ENCODE measurements at regions not wholly inside any gene's neighbourhood (a gene's known extent, or its start where the extent isn't known, plus 50 kb on each side); places are given as distances from the start of the nearest gene placed in this dataset.
"Not testable (repeated sequence)": the region's sequence is repeated elsewhere in the genome, so short reads cannot be mapped to it uniquely, and the experiment has no call there.

- DNase-seq (ENCODE audit: low read depth, low spot score), result no peak
Observed at GRCh38 chr12:31906557-31907301, 52.5 kb upstream of the RESF1 start.

GRCh38 chr12:31903025-31903424, 56.2 kb upstream of the RESF1 start:
- DNase-seq (ENCODE audit: low read depth, low spot score), result no peak

GRCh38 chr12:31900271-31900670, 58.9 kb upstream of the RESF1 start:
- DNase-seq (ENCODE audit: low read depth, low spot score), result no peak

GRCh38 chr12:31899109-31899508, 60.1 kb upstream of the RESF1 start:
- no peak for DNase-seq (ENCODE audit: low read depth, low spot score)

- DNase-seq (ENCODE audit: low read depth, low spot score), result no peak
Observed at GRCh38 chr12:31897781-31898503, 61.3 kb upstream of the RESF1 start.

GRCh38 chr12:31897092-31897491, 62.1 kb upstream of the RESF1 start:
- DNase-seq (ENCODE audit: low read depth, low spot score), result not testable (repeated sequence)

- DNase-seq (ENCODE audit: low read depth, low spot score), result peak; percentile 80
Observed at GRCh38 chr12:31896514-31897039, 62.6 kb upstream of the RESF1 start.

- no peak for DNase-seq (ENCODE audit: low read depth, low spot score)
Observed at GRCh38 chr12:31895449-31896150, 63.6 kb upstream of the RESF1 start.

GRCh38 chr12:31890295-31891285, 68.6 kb upstream of the RESF1 start:
- DNase-seq (ENCODE audit: low read depth, low spot score), result no peak

GRCh38 chr12:31887109-31887811, 72.0 kb upstream of the RESF1 start:
- DNase-seq (ENCODE audit: low read depth, low spot score), result no peak

- DNase-seq (ENCODE audit: low read depth, low spot score), result not testable (repeated sequence)
Observed at GRCh38 chr12:31882682-31883081, 76.5 kb upstream of the RESF1 start.

GRCh38 chr12:31880340-31880739, 78.9 kb upstream of the RESF1 start:
- no peak for DNase-seq (ENCODE audit: low read depth, low spot score)

GRCh38 chr12:31877884-31878283, 81.3 kb upstream of the RESF1 start:
- DNase-seq (ENCODE audit: low read depth, low spot score), result no peak

GRCh38 chr12:31876568-31877424, 82.4 kb upstream of the RESF1 start:
- no peak for DNase-seq (ENCODE audit: low read depth, low spot score)

GRCh38 chr12:31875609-31875964, 83.6 kb upstream of the RESF1 start:
- DNase-seq (ENCODE audit: low read depth, low spot score), result no peak

- DNase-seq (ENCODE audit: low read depth, low spot score), result peak; percentile 96
Observed at GRCh38 chr12:31874961-31875608, 84.1 kb upstream of the RESF1 start.

GRCh38 chr12:31872831-31873604, 86.2 kb upstream of the RESF1 start:
- no peak for DNase-seq (ENCODE audit: low read depth, low spot score)

GRCh38 chr12:31869972-31870371, 89.2 kb upstream of the RESF1 start:
- no peak for DNase-seq (ENCODE audit: low read depth, low spot score)

Measured in pulmonary artery endothelial cell (primary cell).